ENCODE measurements at regions not wholly inside any gene's neighbourhood (a gene's known extent, or its start where the extent isn't known, plus 50 kb on each side); places are given as distances from the start of the nearest gene placed in this dataset.

DNA sequence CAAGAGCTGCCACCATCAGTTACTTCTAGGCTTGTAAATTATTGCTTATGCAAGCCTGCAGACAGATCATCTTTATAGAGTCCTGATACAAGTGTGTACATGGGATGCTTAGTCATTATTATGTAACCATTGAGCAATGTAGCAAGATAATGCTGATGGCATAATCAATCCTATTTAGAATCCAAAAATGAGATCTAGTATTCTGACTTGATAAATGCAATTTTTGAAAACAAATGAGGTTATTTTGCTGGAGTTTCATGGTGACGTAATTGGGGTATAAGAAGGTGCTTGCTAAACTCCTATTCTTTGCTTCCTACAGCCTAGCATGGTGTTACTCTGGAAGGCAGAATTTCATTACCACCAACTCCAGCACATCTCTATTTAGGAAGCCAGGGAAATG lies 801.7 kb upstream of the PRMT6 start:
- DNase-seq (no peak), ATAC-seq (no peak)
- H3K4me3 ChIP-seq = no peak overlapping the region
- no peak overlapping the region for H3K27ac ChIP-seq
- H3K36me3 ChIP-seq = no peaks in the 10 kb centered on the region
- H3K27me3 ChIP-seq = no peaks in the 10 kb centered on the region
- no peaks in the 10 kb centered on the region for H3K9me3 ChIP-seq
- no peaks in the 10 kb centered on the region for H3K4me1 ChIP-seq
- TF ChIP-seq, protein P1, sequence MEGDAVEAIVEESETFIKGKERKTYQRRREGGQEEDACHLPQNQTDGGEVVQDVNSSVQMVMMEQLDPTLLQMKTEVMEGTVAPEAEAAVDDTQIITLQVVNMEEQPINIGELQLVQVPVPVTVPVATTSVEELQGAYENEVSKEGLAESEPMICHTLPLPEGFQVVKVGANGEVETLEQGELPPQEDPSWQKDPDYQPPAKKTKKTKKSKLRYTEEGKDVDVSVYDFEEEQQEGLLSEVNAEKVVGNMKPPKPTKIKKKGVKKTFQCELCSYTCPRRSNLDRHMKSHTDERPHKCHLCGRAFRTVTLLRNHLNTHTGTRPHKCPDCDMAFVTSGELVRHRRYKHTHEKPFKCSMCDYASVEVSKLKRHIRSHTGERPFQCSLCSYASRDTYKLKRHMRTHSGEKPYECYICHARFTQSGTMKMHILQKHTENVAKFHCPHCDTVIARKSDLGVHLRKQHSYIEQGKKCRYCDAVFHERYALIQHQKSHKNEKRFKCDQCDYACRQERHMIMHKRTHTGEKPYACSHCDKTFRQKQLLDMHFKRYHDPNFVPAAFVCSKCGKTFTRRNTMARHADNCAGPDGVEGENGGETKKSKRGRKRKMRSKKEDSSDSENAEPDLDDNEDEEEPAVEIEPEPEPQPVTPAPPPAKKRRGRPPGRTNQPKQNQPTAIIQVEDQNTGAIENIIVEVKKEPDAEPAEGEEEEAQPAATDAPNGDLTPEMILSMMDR (IDR thresholded peaks at IDR 0.05) = no peak
- intact Hi-C loops (cut with DNase I) = no loop called here

DNA sequence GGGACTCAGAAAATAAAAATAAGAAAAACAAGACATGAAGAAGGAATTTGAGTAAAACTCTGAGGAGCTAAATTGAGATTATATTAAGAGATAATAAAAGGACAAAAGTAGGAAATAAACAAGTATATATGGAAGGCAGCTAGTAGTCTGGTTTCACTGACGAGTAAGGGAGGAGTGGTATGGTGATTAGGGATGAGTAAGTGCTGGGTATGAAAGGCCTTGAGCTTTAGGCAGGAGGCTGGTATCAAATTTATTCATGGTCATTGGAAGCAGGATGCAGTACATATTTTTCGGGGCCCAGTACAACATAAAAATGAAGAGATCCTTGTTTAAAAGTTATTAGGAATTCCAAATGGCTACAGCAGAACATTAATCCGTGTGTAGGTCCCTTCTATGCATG lies 789.7 kb upstream of the PRMT6 start:
- DNase-seq (no peak), ATAC-seq (no peak)
- Histone ChIP-seq H3K27ac (no peak overlapping the region), H3K27me3 (no peaks in the 10 kb centered on the region), H3K4me1 (no peaks in the 10 kb centered on the region), H3K9me3 (no peaks in the 10 kb centered on the region), H3K36me3 (no peaks in the 10 kb centered on the region), H3K4me3 (no peak overlapping the region)
- TF ChIP-seq, protein P1 (IDR thresholded peaks at IDR 0.05) = no peak
- intact Hi-C loops (cut with DNase I) = no loop called here

DNA sequence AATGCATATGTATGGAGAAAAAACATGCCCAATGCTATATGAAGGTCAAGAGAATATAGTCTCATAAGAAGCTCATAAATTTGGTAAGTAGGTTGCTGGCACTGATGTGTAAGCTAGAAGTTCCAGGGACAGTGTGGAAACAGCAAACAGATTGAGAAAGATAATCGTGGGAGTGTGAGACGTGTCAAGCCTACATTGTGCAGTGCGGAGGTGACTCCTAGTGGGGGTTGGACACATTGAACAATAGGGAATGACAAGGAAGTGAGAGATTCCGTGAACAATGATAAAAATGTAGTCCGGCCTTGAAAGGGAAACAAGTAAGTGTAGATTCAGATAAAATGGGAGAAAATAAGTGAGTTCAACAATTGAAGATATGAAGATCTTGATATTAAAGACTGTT lies 788.4 kb upstream of the PRMT6 start:
- ATAC-seq (peak; percentile 28), DNase-seq (no peak)
- Histone ChIP-seq H3K27ac (no peak overlapping the region), H3K27me3 (no peaks in the 10 kb centered on the region), H3K4me1 (no peaks in the 10 kb centered on the region), H3K9me3 (no peaks in the 10 kb centered on the region), H3K4me3 (no peak overlapping the region), H3K36me3 (no peaks in the 10 kb centered on the region)
- TF ChIP-seq, protein P1 (IDR thresholded peaks at IDR 0.05) = no peak
- intact Hi-C loops (cut with DNase I) = no loop called here

DNA sequence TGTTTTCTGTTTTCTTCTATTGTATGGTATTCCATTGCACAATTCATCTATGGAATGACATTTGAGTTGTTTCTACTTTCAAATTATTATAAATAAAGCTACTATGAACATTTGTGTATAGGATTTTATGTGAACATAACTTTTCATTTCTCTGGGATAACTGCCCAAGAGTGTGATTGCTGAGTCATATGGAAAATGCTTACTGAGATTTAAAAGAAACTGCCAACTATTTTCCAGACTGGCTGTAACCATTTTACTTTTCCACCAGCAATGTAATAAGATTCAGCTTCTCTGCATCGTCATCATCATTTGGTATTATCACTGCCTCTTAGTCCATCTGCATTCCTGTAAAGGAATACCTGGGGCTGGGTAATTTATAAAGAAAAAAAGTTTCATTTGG lies 779.6 kb upstream of the PRMT6 start:
- Histone ChIP-seq H3K27me3 (no peaks in the 10 kb centered on the region), H3K9me3 (no peaks in the 10 kb centered on the region), H3K4me1 (no peaks in the 10 kb centered on the region), H3K27ac (no peak overlapping the region), H3K36me3 (no peaks in the 10 kb centered on the region), H3K4me3 (no peak overlapping the region)
- DNase-seq = no peak
- intact Hi-C loops (cut with DNase I) = no loop called here
- ATAC-seq = no peak
- TF ChIP-seq, protein P1 (IDR thresholded peaks at IDR 0.05) = no peak

DNA sequence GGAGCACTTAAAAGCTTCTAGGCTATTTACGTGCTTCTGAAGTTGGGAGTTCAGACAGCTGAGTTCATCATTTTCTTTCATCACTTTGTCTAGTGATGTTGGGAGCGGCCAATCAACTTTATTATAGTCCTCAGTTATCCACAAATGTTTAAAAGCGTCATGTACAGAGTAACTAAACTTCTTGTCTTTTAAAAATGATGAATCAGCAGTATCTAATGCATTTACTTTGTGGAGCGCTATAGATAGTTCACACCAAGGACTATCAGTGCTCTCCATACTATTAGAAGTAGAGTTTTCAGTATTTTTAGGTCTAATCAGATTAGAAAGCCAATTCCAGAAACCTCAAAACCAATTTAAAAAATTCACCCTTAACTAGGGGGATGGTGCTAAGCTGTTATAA lies 778.7 kb upstream of the PRMT6 start:
- intact Hi-C loops (cut with DNase I) = no loop called here
- Histone ChIP-seq H3K27ac (no peak overlapping the region), H3K4me1 (no peaks in the 10 kb centered on the region), H3K36me3 (no peaks in the 10 kb centered on the region), H3K9me3 (no peaks in the 10 kb centered on the region), H3K4me3 (no peak overlapping the region), H3K27me3 (no peaks in the 10 kb centered on the region)
- ATAC-seq (no peak), DNase-seq (no peak)
- TF ChIP-seq, protein P1 (IDR thresholded peaks at IDR 0.05) = no peak

DNA sequence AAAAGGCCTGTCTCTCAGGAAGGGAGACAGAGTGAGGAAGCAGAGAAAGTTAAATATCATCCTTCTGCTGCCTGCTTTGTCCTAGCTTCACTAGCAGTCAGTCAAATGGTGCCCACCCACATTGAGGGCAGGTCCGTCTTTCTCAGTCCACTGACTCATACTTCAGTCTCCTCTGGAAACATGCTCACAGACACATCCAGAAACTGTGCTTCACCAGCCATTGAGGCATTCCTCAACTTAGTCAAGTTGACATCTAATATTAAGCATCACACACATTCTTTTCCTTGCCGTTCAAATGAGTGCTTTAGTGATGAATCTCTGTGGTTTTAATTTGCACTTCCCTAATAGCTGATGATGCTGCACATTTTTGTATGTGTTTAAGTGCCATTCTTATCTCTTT lies 777.8 kb upstream of the PRMT6 start:
- TF ChIP-seq, protein P1 (IDR thresholded peaks at IDR 0.05) = no peak

More for the DNA sequence above, 777.8 kb upstream of the PRMT6 start:
- no peaks in the 10 kb centered on the region for H3K27me3 ChIP-seq
- H3K4me3 ChIP-seq = no peak overlapping the region
- ATAC-seq = no peak
- no peaks in the 10 kb centered on the region for H3K36me3 ChIP-seq
- no peak overlapping the region for H3K27ac ChIP-seq
- DNase-seq = no peak
- no peaks in the 10 kb centered on the region for H3K9me3 ChIP-seq
- H3K4me1 ChIP-seq = no peaks in the 10 kb centered on the region
- intact Hi-C loops (cut with DNase I) = no loop called here

Data from upper lobe of right lung (tissue), 1 donor.